Fibroblast of pulmonary artery (primary cell): ENCODE measurements at regions not wholly inside any gene's neighbourhood (a gene's known extent, or its start where the extent isn't known, plus 50 kb on each side); places are given as distances from the start of the nearest gene placed in this dataset.

Source experiments
- DNase-seq: peaks from one replicate; pipeline ENCODE4 v3.0.0-alpha.2; 2010; ENCODE audit warnings: low read depth
- H3K4me3 ChIP-seq: replicated peaks from 2 replicates; pipeline ENCODE4 v1.5.1; 2011; ENCODE audit warnings: low read depth, mild to moderate bottlenecking, control low read depth, low read length, moderate library complexity
- TF ChIP-seq, protein P1 (sequence below): IDR thresholded peaks from 2 replicates; pipeline ENCODE4 v1.5.1; 2011; ENCODE audit warnings: mild to moderate bottlenecking, control low read depth, low read length, inconsistent platforms; ENCODE audit errors: missing control alignments

DNA sequence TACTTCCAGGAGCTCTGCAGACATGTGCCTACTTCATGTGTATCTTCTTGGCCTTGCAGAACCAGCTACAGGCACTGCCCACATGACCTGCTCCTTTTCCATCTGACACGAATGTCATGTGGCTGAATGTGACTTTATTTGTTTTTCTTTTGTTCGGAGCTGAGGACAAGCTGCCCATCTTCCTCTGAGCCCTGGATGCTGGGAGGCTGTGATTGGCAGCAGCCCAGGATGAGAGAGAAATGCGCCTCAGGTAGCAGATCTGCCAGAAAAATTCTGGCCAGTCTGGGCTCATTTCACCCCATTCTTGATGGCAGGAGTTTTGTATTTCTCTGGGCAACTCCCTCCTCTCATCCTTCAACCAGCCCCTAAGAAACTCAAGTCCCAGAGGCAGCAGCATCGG, 372.0 kb downstream of the RPS6KC1 start:
- H3K4me3 ChIP-seq = no peak overlapping the region
- no peak for DNase-seq
- TF ChIP-seq, protein P1, sequence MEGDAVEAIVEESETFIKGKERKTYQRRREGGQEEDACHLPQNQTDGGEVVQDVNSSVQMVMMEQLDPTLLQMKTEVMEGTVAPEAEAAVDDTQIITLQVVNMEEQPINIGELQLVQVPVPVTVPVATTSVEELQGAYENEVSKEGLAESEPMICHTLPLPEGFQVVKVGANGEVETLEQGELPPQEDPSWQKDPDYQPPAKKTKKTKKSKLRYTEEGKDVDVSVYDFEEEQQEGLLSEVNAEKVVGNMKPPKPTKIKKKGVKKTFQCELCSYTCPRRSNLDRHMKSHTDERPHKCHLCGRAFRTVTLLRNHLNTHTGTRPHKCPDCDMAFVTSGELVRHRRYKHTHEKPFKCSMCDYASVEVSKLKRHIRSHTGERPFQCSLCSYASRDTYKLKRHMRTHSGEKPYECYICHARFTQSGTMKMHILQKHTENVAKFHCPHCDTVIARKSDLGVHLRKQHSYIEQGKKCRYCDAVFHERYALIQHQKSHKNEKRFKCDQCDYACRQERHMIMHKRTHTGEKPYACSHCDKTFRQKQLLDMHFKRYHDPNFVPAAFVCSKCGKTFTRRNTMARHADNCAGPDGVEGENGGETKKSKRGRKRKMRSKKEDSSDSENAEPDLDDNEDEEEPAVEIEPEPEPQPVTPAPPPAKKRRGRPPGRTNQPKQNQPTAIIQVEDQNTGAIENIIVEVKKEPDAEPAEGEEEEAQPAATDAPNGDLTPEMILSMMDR = no peak

DNA sequence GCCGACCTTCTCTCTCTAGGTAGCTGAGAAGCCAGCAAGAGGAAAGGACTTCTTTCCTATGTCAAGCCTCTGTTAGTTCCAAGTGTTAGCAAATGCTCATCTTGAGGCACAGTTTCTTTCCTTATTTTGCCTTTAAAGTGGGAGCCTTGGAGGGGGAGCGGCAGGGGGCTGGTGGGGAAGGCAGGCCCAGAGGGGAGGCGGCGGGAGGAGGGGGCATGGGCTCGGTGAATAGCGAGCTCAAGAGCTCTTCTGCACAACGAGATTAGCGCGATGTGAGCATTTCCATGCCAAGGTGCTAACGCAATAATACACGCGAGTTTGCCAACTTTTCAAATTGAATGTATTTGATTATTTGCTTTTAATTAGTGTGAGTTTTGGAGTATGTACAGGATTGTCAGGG, 372.6 kb downstream of the RPS6KC1 start:
- TF ChIP-seq, protein P1 = no peak
- no peak overlapping the region for H3K4me3 ChIP-seq
- DNase-seq = no peak

DNA sequence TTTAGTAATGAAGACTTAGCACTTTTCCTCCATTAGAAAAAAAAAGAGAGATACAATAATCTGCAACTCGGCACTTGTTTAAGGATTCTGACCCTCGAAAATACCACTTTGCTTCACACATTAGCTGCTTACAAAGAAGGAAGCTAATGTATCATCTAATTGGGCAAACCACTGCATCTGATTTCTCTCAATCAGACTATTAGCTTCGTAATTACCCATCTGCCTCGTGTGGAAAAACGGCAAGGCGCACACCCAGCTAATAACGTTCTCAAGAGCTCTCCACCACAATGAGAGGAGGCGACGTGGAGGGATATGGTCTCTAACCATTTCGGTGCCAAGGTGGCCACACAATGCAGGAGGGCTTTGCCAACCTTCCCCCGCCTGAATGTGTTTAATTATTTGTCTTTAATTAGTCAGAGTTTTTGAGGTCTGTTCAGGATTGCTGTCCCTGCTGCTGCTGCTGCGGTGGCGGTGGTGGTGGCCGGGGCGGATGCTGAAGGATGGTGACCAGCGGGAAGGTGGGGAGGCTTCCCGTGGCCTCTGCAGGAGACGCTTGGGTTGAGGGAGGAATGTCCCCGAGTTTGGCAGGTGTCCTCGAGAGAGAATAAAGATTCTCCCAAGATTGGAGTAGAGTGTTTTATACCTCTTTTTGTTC, 374.5 kb downstream of the RPS6KC1 start:
- DNase-seq = no peak
- H3K4me3 ChIP-seq = no peak overlapping the region
- TF ChIP-seq, protein P1 = no peak

DNA sequence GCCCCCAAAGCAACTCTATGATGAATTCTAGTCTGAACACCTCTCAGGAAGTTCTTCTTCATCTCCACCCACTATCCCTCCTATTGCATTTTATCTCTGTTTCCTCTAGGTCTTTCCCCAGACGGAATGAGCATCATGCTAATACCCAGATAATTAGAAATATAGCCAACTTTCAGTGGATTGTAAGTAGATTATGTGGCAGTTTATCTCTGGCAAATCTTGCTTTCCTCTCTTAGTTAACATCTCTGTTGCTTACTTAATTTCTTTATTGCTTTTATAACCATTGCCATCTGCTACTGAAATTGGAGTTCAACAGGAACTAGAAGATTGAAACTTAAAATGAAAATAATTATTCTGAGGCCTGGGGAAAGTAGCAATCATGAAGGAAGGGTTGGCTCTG, 378.6 kb downstream of the RPS6KC1 start:
- H3K4me3 ChIP-seq = no peak overlapping the region
- TF ChIP-seq, protein P1 = no peak
- no peak for DNase-seq

DNA sequence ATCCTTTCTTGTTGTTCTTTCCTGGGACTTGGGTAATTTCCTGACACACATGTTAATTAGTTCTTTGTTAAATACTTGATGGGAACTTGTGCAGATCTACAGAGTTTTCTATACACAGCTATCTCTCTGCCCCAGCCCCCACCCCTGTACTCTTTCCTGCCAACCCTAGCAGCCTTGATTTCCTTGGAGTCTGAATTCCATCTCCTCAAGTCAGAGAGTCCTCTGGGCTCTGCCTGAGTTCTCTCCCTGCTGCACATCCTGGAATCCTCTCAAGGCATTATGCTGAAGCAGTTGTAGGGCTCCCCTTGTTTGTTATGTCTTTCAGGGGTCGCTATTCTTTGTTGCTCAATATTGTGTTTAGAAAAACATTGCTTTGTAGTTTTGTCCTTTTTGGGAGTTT, 384.7 kb downstream of the RPS6KC1 start:
- DNase-seq = no peak
- H3K4me3 ChIP-seq = no peak overlapping the region
- TF ChIP-seq, protein P1 = no peak

DNA sequence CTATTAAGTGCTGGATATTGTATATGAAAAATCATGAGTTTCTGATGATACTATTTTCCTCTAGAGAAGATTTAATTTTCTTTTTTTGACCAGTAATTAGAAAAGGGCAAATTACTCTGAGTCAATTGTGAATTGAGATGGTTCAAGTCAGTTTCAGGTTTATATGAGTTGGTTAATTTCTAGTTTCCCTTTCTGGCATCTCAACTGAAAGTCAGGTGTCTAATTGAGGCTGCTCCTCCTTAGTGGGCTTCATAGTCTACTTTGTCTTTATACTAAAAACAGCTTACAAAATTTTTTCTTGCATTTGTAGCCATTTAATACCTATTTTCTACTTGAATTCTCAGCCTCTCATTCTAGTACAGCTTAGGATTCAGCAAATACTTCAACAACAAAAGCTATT, 387.3 kb downstream of the RPS6KC1 start:
- no peak for DNase-seq
- H3K4me3 ChIP-seq = no peak overlapping the region
- TF ChIP-seq, protein P1 = no peak

DNA sequence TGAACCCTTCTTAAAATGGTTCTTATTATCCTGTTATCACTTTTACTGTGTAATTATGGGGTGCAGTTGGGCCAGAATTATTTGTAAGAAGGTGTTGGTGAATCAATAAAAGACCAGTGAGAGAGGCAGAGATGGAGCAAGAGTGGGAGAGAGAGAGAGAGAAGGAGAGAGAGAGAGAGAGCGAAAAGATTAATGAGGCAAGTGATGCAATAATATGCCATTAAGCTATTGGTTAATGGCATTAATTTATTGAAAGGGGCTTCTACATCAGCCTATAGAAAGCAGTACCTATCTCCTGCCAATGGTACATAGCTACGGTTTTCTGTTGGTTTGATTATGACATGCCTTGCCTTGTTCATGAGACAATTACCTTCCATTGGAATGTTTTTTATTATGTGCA, 388.7 kb downstream of the RPS6KC1 start:
- TF ChIP-seq, protein P1 = no peak
- no peak overlapping the region for H3K4me3 ChIP-seq
- DNase-seq = no peak
